ENCODE measurements at regions not wholly inside any gene's neighbourhood (a gene's known extent, or its start where the extent isn't known, plus 50 kb on each side); places are given as distances from the start of the nearest gene placed in this dataset.

GRCh38 chr17:413016-413350 lies 60.4 kb upstream of the RPH3AL start:
- no peak for DNase-seq (ENCODE audit: low read depth)

DNA sequence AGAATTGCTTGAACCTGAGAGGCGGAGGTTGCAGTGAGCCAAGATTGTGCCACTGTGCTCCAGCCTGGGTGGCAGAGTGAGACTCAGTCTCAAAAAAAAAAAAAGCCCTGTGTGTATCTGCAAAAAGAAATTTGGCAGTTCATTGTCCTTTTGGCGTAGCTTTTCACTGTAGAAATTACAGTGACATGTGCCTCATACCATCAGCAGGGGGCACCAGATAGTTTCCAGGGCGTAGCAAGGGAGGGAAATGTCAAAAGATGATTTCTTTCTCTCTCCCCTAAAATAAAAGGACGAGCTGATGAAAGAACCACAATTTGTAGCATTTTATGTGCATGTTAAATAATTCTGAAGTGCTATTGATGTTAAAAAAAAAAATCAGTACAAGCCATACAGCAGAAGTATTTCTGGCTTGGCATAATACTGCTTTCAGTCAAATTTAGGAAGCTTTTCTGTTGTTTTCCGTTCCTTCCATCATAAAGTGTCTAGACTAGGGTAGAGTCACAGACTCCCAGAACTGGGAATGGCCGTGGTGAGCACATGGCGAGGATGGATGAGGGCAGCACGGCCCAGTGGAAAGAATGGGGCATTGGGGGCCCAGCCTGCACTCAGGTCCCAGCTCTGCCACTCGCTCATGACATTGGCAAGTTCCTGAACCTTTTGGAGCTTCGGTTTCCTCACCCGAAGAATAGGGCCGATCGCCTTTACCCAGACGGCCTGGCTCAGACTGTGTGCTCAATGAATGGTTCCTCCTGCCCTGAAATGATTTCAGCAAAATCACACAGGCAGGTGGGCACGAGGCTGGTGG lies 59.8 kb upstream of the RPH3AL start:
- DNase-seq (ENCODE audit: low read depth), result no peak

GRCh38 chr17:411421-412120 lies 59.0 kb upstream of the RPH3AL start:
- DNase-seq (ENCODE audit: low read depth), result no peak

DNA sequence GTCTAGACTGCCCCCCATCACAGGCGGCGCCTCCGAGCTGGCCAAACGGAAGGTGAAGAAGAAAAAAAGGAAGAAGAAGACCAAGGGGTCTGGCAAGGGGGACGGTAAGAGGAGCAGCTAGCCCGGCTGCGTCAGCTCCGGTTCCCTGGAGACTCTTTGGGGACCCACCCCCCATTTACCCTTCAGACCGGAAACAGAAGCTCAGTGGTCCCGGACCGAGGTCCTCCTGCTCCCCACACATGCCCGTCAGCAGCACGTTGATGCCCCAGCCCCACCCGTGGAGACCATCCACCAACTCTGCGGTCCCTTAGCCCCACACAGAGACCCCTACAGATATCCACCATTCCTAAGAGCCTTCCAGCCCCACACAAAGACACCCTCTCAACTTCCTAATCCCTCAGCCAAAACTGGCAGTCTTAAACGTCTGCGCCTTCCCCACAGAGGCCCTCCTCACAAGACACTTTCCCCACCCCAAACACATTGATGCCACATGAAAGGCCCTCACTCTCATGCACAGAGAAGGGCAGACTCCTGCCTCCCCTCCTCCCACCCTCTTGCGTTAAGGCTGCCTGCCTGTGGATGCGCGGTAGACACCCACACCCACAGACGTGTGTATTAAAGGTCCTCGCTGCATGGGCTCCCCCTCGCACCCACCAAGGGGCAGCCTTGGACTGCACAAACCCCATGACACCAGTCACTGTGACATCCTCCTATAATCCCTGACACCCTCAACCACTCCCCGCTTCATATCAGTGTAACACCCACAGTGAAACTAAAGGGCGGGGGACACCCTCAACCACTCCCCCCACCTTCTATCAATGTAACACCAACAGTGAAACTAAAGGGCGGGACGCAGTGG lies 58.2 kb upstream of the RPH3AL start:
- no peak for DNase-seq (ENCODE audit: low read depth)

DNA sequence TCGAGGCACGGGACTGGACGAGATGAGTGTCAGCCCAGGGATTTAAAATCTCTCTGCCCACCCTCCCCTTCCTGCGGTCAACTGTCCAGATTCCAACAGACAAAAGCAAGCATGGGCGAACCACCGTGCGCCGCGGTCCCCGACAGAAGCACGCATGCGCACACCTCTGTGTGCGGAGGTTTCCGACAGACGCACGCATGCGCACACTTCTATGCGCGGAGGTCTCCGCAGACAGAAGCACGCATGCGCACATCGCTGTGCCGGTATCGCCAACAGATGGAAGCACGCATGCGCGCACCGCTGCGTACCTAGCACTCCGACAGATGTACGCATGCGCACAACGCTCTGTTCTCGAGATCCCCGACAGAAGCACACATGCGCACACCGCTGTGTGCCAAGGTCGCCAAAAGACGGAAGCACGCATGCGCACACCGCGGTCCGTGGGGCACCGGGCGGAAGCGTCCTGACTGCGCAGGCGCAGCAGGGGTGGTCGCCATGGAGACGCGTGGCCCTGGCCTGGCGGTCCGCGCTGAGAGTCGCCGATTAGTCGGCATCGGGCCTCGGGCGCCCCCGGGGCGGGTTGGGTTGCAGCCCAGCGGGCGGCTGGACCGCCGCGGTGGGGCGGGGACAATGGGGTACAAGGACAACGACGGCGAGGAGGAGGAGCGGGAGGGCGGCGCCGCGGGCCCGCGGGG lies 57.4 kb upstream of the RPH3AL start:
- peak; percentile 99 for DNase-seq (ENCODE audit: low read depth)

DNA sequence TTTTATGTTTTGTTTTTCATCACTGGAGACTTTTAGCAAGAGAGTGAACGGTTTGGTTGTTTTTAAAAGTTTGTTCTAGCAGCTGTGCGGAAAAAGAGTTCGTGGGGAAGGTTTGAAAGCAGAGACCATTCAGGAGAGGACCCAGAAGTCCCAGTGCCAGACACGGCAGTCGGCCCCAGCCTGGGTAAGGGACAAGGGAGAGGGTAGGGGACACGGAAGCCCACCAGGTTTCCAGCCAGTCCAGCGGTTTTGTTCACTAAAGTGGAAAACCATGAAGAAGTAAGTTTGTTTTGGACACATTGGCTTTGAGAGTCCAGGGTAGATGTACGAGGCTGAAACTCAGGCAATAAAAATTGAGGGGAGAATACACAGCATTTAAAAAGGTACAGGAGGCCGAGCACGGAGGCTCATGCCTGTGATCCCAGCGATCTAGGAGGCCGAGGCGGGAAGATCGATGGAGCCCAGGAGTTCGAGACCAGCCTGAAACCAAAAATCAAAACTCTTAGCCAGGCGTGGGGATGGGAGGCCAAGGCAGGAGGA lies 56.8 kb upstream of the RPH3AL start:
- no peak for DNase-seq (ENCODE audit: low read depth)

DNA sequence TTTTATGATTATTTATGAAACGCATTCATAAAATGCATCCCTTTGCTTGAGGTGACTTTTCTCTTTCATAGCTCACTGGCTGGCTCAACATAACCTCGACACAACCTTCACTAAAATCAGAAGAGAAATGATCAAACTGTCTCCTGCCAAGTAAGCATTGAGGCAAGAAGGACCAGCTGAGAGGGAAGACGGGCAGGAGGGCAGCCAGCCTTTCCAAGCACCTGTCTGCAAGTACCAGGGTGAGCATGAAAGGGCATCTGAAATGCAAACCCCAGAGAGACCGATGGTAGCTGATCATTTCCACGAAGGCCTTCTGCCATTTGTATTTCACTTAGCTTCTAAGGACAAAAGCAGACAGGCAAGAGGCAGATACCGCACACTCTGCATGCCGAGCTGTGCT lies 52.1 kb upstream of the RPH3AL start:
- no peak for DNase-seq (ENCODE audit: low read depth)

Data from activated T-helper 1 cell treated with Interleukin-2 at 50 U/mL for 16 hours (primary cell).